Neural progenitor cell (in vitro differentiated cells): ENCODE measurements at regions not wholly inside any gene's neighbourhood (a gene's known extent, or its start where the extent isn't known, plus 50 kb on each side); places are given as distances from the start of the nearest gene placed in this dataset.
"Not testable (repeated sequence)": the region's sequence is repeated elsewhere in the genome, so short reads cannot be mapped to it uniquely, and the experiment has no call there.

Experiments
- EZH2 ChIP-seq: fragments of 200-600 bp; sonication (generic); IDR thresholded peaks from 2 replicates; pipeline ENCODE4 v1.6.1; 2017; ENCODE audit warnings: antibody characterized with exemption, mild to moderate bottlenecking, moderate library complexity
- EZH2phosphoT487 ChIP-seq: fragments of 200-600 bp; sonication (generic); IDR thresholded peaks from 2 replicates; pipeline ENCODE4 v1.6.1; 2017; ENCODE audit warnings: antibody characterized with exemption
- TF ChIP-seq, protein P1 (sequence below): fragments of 200-600 bp; sonication (generic); IDR thresholded peaks from 2 replicates; pipeline ENCODE4 v1.5.1; 2017; ENCODE audit warnings: antibody characterized with exemption, mild to moderate bottlenecking

DNA sequence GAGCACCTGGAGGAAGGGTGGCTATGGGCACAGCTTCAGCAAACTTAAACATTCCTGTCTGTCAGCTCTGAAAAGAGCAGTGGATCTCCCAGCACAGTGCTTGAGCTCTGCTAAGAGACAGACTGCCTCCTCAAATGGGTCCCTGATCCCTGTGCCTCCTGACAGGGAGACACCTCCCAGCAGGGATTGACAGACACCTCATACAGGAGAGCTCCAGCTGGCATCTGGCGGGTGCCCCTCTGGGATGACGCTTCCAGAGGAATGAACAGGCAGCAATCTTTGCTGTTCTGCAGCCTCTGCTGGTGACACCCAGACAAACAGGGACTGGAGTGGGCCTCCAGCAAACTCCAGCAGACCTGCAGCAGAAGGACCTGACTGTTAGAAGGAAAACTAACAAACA is 307.8 kb downstream of the AGTPBP1 start:
- TF ChIP-seq, protein P1, sequence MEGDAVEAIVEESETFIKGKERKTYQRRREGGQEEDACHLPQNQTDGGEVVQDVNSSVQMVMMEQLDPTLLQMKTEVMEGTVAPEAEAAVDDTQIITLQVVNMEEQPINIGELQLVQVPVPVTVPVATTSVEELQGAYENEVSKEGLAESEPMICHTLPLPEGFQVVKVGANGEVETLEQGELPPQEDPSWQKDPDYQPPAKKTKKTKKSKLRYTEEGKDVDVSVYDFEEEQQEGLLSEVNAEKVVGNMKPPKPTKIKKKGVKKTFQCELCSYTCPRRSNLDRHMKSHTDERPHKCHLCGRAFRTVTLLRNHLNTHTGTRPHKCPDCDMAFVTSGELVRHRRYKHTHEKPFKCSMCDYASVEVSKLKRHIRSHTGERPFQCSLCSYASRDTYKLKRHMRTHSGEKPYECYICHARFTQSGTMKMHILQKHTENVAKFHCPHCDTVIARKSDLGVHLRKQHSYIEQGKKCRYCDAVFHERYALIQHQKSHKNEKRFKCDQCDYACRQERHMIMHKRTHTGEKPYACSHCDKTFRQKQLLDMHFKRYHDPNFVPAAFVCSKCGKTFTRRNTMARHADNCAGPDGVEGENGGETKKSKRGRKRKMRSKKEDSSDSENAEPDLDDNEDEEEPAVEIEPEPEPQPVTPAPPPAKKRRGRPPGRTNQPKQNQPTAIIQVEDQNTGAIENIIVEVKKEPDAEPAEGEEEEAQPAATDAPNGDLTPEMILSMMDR, result not testable (repeated sequence)
- not testable (repeated sequence) for TF ChIP-seq EZH2, EZH2phosphoT487
